Stimulated activated CD4-positive, alpha-beta T cell treated with anti-CD3 and anti-CD28 coated beads, Interleukin-15, amount 100 ng/mL, for 1 hour (primary cell): ENCODE measurements at regions not wholly inside any gene's neighbourhood (a gene's known extent, or its start where the extent isn't known, plus 50 kb on each side); places are given as distances from the start of the nearest gene placed in this dataset.

Experiments used
- DNase-seq, 2 donors: peaks; one replicate each; pipeline ENCODE4 v3.0.0-alpha.2; 2020; ENCODE audit warnings: low read depth in 1 of 2, low spot score in 1 of 2

DNA sequence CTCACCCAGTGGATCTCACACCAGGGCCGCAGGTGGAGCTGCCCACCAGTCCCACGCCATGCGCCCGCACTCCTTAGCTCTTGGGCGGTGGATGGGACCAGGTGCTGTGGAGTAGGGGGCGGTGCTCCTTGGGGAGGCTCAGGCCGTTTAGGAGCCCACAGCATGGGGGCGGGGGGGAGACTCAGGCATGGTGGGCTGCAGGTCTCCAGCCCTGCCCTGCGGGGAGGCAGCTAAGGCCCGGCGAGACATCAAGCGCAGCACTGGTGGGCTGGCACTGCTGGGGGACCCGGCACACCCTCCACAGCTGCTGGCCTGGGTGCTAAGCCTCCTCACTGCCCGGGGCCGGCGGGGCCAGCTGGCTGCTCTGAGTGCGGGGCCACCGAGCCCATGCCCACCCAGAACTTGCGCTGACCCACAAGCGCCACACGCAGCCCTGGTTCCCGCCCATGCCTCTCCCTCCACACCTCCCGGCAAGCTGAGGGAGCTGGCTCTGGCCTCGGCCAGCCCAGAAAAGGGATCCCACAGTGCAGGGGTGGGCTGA is 312.9 kb upstream of the GIMD1 start:
- DNase-seq, result no peak

DNA sequence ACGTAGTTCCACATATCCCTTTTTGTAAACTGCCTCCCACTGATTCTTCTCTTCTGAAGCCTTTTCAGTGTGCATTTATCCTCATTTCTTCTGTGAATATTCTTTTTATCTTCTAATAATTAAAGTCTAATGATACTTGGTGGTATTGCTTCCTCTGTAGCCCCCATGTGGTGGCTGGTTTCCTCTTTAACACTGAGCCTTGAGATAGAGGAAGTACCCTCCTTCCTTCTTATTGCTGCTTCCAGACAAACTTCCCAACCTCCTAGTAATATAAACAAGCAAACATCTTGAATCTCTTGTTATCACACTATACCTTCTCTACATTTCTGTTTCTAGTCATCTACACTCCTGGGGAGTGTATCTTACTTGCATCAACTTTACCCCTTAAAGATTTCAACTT is 310.5 kb upstream of the GIMD1 start:
- no peak for DNase-seq

DNA sequence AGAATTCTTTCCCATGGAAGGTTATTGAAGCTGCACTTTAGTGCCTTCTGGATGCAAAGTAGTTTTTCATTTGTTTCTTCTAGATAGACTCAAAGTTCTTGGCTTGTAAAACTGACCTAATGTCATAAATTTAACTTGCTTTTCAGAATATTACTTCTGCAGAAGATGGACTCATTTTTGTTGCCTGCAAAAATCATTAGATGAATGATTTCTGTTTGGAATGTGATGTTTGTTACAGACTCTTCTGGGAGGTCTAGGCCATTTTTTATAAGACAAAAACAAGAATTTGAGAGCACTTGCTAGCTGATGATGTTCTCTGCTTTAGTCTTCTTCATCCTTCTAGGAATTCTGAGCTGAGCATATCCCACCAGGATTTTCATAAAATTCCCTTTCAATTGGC is 308.6 kb upstream of the GIMD1 start:
- DNase-seq, result no peak

DNA sequence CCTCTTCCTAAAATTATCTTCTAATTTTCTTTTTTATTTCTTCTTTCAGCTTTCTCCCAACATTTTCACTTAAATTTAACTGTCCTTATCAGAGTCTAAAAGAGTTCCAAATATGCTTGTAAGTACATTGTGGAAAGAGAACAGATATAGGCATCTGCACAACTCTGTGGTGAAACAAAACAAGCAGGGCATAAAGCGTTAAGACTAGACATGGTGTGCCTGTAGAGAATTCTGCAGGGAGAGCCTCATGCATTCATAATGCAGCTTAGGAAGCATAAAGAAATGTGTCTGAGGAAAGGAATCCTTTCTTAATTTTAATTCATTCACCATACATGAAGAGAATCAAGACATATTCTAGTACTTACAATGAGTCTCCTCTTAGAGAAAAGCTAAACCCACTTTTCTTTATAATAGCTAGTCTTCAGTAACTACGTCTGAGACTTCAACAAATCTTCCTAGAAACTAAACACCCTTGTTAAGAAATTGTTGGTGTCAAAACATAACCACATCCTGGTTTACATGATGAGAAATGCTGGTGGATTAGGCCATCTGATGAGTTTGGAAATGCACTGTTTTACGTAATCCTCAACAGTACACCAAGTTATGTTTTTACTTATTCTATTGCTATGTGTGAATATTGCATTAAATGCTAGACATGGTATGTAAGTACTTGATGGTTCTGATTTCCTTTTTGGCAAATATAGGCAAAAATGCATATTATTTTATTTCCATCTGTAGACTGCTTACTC is 307.8 kb upstream of the GIMD1 start:
- no peak for DNase-seq

DNA sequence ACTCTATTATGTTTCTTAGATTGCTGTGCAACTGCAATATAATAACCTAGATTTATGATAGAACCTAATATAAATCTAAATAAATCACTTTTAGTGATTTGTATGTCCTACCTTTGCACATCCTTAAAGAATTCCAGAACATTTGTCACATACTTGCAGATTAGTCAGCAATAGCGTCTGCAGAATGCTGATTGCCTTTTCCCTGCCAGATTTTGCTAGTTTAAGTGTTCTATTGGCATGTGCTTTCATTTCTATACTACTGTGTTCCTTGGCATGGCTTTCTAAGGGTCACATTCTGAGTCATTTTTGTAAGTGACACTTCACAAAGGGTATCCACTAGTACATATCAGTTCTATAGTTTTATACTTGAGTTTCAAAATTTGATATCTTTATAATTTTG is 303.1 kb upstream of the GIMD1 start:
- no peak for DNase-seq

DNA sequence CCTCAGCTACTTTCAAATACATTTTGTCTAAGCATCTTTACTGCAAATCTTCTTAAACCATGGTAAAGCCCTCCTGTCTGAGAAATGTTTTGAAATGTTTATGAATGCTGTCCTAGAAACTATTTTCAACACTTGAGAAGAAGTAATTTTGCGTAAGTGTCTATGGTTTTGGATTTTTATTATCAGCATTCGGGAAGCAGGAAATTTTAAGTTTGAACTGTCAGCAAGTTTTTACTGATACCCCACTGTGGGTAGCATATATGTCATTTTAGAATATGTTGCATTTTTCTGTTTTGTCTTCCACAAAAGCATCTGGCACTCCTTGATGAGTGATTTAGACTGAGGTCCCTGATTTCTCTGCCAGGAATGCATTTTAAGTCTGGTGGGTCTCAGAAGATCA is 302.4 kb upstream of the GIMD1 start:
- no peak for DNase-seq

DNA sequence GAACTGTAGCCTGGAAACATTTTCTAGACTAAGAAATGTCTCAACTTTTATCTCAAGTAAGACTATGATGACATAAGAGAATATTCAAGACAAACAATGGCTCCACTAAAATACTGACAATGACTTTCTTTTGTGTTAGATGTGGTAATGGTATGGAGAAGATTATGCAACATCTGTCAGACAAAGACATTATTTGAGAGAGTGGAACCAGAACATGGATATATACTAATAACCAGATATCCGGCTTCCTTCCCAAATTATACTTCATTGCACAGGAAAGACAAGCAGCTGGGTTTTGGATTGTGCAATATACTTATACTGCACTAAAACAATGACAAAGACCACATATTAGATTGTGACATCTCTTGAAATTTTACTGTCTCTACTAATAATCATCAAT is 290.8 kb upstream of the GIMD1 start:
- no peak for DNase-seq

DNA sequence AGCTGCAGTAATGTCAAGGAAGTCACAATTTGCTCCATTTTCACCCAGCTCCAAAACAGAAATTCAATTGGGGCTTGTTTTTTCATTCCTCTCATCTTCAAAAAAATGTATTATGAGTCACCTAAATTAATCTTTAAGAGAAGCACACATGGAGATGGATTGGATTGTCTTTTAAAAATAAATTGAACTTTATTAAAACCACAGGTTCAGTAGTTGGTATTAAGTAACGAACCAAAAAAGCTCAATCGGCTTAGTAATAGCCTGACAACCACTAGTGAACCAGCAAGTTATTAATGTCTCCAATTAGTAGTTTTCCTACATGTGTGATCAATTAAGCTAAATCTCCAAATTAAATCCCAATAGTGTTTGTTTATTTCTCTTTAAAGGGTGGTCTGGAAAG is 283.5 kb upstream of the GIMD1 start:
- no peak for DNase-seq

DNA sequence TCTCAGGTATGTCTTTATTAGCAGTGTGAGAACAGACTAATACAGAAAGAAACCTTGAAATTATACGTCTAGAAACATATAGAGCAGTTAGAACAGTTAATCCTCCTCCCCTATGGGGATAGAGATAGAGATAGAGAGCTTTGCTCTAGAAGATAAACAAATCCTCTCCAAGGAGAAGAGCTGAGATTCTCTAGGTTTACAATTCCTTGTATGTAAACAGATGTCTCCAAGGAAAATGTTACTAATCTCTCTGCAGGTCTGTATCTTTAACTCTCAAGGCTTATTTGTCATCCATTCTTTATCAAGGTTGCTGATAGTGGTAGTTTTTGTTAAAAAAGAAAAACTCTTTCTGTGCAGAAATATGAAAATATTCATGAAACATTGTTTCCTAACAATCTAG is 282.1 kb upstream of the GIMD1 start:
- no peak for DNase-seq

DNA sequence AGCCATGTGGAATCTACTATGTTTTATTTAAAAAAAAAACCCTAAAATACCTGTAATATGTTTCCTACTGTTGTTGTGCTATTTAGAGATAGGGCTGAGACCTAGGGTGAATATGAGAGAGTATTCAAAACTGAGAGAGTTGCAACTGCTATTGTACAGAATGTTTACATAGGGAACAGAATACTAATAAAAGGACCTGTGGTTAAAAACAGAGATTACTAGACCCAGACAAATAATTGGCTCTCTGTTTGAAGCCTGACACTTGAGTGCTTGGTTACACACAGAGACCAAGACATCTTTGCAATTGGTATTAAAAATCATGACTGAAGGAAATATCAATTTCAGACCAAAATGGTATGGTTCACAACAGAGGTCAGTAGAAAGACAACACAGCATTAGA is 278.9 kb upstream of the GIMD1 start:
- no peak for DNase-seq

DNA sequence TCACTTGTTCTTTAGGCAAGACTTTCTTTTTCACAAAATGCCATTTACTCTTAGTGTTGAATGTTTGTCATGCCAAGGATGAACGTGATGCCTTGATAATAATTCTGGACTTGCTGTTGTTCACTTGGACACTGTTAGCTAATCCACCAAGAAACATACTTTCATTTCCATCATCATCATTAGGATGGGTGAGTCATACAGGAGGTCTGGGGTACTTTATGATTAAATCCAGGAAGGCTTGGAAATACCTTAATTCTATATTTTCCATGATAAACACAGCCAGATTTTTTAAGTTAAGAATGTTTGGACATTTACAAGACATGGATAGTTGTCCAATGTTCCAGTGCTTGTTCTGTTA is 260.7 kb upstream of the GIMD1 start:
- no peak for DNase-seq

DNA sequence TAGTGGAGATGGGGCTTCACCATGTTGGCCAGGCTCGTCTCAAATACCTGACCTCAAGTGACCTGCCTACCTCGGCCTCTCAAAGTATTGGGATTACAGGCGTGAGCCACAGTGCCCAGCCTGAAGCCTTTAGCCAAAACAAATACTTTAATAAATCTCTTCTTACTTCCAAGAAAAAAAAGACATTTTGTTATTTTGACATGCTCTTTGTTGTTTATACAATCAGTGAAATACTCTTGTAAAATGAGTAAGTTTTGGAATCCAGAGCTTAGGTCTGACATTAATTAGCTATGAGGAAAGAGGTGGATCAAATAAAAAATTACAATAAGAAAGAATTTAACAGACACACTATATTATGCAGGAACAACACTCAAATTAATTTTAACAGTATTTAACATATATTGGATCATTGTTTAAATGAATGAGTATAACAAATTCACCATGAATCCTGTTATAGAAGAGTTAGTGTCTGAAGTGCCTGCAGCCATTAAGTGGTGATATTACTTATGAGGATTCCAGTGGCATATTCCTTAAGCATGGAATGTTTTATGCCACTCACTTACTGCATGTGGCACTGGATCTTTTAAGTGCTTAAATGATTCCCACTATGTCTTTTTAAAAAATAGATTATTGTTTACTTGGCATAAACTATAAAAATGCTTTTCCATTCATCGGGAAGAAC is 260.1 kb upstream of the GIMD1 start:
- no peak for DNase-seq

DNA sequence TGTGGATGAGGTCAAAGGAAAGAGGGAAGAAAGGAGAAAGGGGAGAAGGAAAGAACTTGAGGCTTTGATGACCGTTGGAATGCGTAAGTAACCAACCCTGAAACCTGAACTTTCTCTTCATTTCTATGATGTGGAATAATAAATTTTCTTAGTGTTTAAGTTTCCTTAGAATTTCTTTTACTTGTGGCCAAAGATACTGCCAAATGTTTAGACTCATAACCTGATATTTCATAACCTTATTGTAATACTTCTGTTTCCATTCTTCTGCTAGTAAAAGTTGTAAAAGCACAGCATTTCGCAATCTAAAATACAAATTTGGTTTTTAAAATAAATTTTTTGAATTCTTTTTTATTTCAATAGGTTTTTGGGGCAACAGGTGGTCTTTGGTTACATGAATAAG is 258.5 kb upstream of the GIMD1 start:
- DNase-seq, result no peak

DNA sequence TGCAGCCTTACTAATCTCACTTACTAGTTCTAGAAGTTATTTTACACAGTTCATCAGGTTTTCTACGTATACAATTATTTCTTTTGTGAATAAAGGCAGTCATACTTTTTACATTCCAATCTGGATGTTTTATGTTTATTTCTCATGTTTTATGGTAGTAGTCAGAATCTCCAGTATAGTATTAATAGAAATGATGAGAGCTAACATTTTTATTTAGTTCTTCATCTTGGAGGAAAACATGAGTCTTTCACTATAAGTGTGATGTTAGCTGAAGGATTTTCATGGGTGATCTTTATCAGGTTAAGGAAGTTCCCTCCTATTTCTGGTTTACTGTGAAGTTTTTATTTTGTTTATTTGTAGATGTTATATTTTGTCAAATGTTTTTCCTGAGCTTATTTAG is 256.1 kb upstream of the GIMD1 start:
- DNase-seq, result no peak

DNA sequence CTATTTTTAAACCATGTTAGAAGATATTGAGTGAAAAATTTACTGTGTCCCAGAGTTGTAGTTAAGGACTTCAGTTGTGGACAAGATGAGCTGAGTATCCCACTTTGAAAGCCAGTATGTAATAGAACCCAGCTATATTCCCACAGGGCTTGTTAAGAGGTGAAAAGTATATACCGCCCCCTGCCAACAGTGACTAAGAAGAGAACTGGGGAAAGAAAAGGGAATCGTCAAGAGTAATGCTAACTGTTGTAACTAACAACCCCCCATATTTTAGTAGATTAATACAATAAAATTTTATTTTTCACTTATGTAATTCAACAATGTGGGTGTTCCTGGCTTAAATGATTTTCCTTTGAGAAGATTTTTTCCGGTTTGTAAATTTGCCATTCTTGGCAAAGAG is 250.4 kb upstream of the GIMD1 start:
- no peak for DNase-seq

DNA sequence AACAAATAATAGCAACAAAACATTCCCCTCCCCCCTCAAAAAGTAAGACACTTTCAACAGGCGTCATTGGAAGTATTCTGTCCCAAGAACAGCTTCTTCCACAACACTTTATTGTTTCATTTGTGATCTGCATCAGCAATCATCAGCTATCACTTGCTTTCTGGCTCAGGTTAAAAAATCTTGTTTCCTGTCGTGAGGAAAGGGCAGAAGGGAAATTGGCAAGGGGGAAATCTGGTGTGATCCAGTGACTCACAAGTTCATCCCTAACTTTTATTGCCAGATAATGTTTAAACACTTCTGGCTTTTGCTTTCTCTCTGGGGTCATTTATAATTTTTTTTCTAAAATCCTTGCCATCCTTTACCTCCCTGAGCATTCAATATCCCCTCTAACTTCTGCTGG is 247.4 kb upstream of the GIMD1 start:
- DNase-seq, result no peak

DNA sequence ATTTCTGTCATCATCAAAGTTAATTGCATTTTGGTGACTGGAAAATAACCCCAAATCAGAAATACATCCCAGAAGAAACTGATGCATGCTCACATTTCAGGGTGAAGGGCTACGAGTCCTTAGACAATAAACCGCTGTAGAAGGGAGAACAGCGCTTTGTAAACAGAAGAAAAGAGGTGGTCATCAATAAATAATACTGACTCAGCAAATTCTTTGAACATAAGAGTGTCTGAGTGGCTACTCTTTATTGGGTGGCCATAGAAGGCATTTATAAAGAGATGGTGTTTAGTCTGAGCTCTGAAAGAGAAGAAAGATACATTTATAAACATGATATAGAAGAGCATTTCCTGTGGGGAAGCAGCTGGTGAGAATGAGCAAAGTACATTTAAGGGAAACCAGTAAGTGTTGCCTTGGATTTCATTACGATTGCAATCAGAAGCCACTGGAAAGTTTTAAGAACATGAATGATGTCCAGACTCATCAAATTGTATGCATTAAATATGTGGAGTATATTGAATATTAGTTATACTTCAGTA is 246.9 kb upstream of the GIMD1 start:
- no peak for DNase-seq

DNA sequence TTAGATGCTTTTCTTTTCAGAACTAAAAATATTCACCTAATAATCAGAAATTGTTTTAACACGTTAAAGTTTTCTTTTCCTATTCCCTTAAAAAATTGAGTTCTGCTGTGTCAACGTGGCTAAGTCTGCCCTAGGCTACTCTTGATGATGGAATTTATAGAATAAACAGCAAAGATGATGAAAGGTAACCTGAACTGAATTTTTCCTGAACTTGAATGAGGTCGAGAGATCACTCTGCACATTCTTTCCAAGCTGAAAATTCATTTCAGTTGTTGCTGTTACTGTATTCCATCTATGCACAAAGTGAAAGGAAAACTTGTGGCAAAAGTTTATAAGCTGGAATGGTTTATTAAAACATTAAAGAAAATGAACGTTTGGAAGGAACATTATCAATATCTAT is 245.9 kb upstream of the GIMD1 start:
- no peak for DNase-seq

DNA sequence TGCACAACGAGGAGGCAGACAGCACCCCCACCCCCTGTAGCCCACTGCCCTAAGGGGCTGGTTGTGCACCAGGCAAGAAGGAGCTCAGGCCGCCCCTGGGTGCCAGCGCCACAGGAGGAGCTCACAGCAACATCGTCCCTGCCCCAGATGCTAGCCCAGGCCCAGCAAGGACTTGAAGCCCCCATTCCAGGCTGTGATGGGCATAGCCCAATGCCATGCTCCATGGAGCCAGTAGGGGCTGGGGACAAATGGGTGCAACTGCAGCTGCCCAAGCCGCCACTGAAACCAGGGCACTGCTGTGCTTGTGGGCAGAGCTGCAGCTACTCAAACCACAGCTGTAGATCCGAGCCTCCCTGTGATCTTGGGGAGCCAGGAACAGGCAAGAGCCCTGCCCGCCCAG is 241.3 kb upstream of the GIMD1 start:
- no peak for DNase-seq

DNA sequence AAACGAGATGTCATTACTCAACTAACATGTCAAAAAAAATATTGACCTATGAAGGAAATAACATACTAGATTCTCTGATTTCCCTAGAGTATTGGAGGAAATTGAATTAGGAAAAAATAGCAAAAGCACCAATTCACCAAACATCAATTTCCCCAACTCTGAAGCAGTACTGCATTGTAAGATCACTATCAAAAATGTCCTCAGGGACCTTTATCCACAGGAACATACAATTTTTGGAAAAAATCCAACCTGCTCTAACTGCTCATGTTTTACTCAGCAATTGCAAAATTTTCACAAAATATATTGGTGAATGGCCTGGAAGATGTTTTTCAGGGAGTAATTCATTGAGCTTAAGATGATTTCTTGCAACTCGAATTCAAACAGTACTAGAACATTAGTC is 239.0 kb upstream of the GIMD1 start:
- DNase-seq, result no peak

DNA sequence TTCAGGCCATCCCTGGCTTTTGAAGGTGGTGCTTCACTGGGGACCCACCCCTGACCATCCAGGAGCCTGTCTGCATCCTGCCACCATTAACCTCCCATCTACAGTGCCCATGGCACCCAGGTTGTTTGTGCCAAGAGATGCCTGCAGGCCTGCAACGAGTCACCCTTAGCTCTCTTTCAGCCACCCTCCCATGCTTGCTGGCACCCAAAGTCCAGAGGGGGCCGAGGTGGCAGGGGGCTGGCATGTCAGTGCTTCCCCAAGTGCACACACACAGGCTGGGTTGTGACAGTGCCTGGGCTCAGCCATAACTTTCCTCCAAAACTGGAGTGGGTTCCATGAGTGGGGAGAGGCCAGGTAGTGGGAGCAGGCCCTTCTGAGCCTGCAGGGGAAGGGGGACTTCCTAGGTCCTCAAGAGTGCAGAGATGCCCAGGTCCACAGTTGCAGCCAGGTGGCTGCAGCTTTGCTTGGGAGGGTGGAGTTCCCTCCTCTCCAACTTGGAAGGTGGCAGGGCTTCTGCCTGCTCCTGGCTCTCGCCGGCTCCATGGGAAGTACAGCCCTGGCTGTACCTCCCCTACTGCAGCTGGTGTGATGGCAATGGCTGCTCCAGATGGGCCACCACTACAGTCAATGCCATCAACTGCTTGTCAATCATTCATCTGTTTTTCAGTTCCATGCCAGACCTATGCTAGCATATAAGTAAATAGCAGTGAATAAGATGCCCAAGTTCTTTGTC is 235.9 kb upstream of the GIMD1 start:
- DNase-seq, result no peak

DNA sequence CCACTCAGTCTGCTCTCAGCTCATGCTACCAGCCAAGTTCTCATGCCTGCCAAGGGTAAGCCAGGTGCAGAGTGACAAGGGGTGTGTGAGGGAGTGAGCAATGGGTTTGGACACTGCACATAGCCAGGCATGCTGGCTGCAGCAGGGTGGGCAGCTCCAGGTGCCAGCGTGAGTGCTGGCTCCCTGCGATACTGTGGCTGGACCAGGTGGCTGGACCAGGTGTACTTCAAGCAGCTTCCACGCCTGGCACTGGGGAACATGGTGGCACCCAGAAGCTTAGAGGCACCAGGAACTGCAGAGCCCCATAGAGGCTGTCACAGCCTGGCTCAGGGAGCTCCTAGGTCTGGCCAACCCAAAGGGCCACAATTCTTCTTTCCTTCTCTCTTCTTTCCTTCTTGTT is 234.9 kb upstream of the GIMD1 start:
- DNase-seq, result no peak
